Loucy (cell line): ENCODE measurements at regions not wholly inside any gene's neighbourhood (a gene's known extent, or its start where the extent isn't known, plus 50 kb on each side); places are given as distances from the start of the nearest gene placed in this dataset.

Experiments used
- H2AFZ ChIP-seq: fragments of 200-600 bp; sonication (generic); 2 replicates; pipeline ENCODE4 v1.6.0; 2016; ENCODE audit warnings: antibody characterized with exemption, mild to moderate bottlenecking, low read length, moderate library complexity
- H3F3A ChIP-seq: fragments of 200-600 bp; 2 replicates; pipeline ENCODE4 v1.6.0; 2016; ENCODE audit warnings: antibody characterized with exemption, low read depth, mild to moderate bottlenecking
- H3K27me3 ChIP-seq: fragments of 200-600 bp; sonication (generic); 2 replicates; pipeline ENCODE4 v1.6.1; 2014; ENCODE audit warnings: low read length, mild to moderate bottlenecking; ENCODE audit not compliant: insufficient read depth, poor library complexity, severe bottlenecking
- H3K36me3 ChIP-seq: fragments of 200-600 bp; sonication (generic); 2 replicates; pipeline ENCODE4 v1.6.1; 2016; ENCODE audit warnings: low read length; ENCODE audit not compliant: insufficient read depth
- H3K4me1 ChIP-seq: fragments of 200-600 bp; sonication (generic); 2 replicates; pipeline ENCODE4 v1.5.1; 2014; ENCODE audit warnings: low read length, mild to moderate bottlenecking; ENCODE audit not compliant: insufficient read depth, poor library complexity, severe bottlenecking
- H3K4me2 ChIP-seq: fragments of 200-600 bp; sonication (generic); 2 replicates; pipeline ENCODE4 v1.6.0; 2014; ENCODE audit warnings: antibody characterized with exemption, low read length, low read depth, mild to moderate bottlenecking; ENCODE audit not compliant: poor library complexity, severe bottlenecking
- H3K4me3 ChIP-seq: fragments of 200-600 bp; sonication (generic); 2 replicates; pipeline ENCODE4 v1.5.1; 2014; ENCODE audit warnings: low read length, mild to moderate bottlenecking, mixed read lengths; ENCODE audit not compliant: poor library complexity, severe bottlenecking
- H3K79me2 ChIP-seq: fragments of 200-600 bp; sonication (generic); 2 replicates; pipeline ENCODE4 v1.6.1; 2014; ENCODE audit warnings: low read length; ENCODE audit not compliant: insufficient read depth
- H3K9ac ChIP-seq: fragments of 200-600 bp; sonication (generic); 2 replicates; pipeline ENCODE4 v1.6.0; 2014; ENCODE audit warnings: mild to moderate bottlenecking, low read depth, low read length, moderate library complexity; ENCODE audit not compliant: poor library complexity, severe bottlenecking
- H3K9me2 ChIP-seq: fragments of 200-600 bp; sonication (generic); replicated peaks from 2 replicates; pipeline ENCODE4 v1.6.1; 2016; ENCODE audit warnings: low read depth, low read length, mixed read lengths
- H3K9me3 ChIP-seq: fragments of 200-600 bp; sonication (generic); 2 replicates; pipeline ENCODE4 v1.6.1; 2014; ENCODE audit warnings: mild to moderate bottlenecking, antibody characterized with exemption, low read length, low read depth; ENCODE audit not compliant: insufficient read depth
- H4K20me1 ChIP-seq: fragments of 200-600 bp; sonication (generic); 2 replicates; pipeline ENCODE4 v1.6.0; 2014; ENCODE audit warnings: antibody characterized with exemption, low read length, mild to moderate bottlenecking; ENCODE audit not compliant: insufficient read depth, poor library complexity, severe bottlenecking
- CTCF ChIP-seq: fragments of 200-600 bp; sonication (generic); conservative IDR thresholded peaks from 2 replicates; pipeline ENCODE4 v1.5.1; 2014; ENCODE audit warnings: mild to moderate bottlenecking, antibody characterized with exemption, low read length
- EZH2phosphoT487 ChIP-seq: fragments of 200-600 bp; IDR thresholded peaks from 2 replicates; pipeline ENCODE4 v1.6.1; 2018; ENCODE audit warnings: antibody characterized with exemption, mild to moderate bottlenecking, moderate library complexity, borderline replicate concordance

- no peak overlapping the region for H3K4me2 ChIP-seq
- H3K36me3 ChIP-seq = no peaks in the 10 kb centered on the region
- H3F3A ChIP-seq = no peaks in the 10 kb centered on the region
- H3K9ac ChIP-seq = no peak overlapping the region
- no peaks in the 10 kb centered on the region for H3K27me3 ChIP-seq
- H3K9me2 ChIP-seq = no peaks in the 10 kb centered on the region
- H3K4me1 ChIP-seq = no peaks in the 10 kb centered on the region
- H3K4me3 ChIP-seq = no peak overlapping the region
- no peaks in the 10 kb centered on the region for H3K9me3 ChIP-seq
- H2AFZ ChIP-seq = no peak overlapping the region
- no peaks in the 10 kb centered on the region for H4K20me1 ChIP-seq
- TF ChIP-seq CTCF (no peak), EZH2phosphoT487 (no peak)
- no peaks in the 10 kb centered on the region for H3K79me2 ChIP-seq
These were observed 492.9 kb downstream of the CCDC171 start for GRCh38 chr9:16045651-16046280.

- Histone ChIP-seq H3K9me2 (no peaks in the 10 kb centered on the region), H3K79me2 (no peaks in the 10 kb centered on the region), H3K4me2 (no peak overlapping the region), H2AFZ (no peak overlapping the region), H3K27me3 (no peaks in the 10 kb centered on the region), H3F3A (no peaks in the 10 kb centered on the region), H3K9me3 (no peaks in the 10 kb centered on the region), H3K9ac (no peak overlapping the region), H3K36me3 (no peaks in the 10 kb centered on the region), H3K4me1 (no peaks in the 10 kb centered on the region), H3K4me3 (no peak overlapping the region), H4K20me1 (no peaks in the 10 kb centered on the region)
- TF ChIP-seq CTCF (no peak), EZH2phosphoT487 (no peak)
These were observed 493.9 kb downstream of the CCDC171 start for GRCh38 chr9:16046713-16047112.

GRCh38 chr9:16048129-16048528 is 495.3 kb downstream of the CCDC171 start:
- no peaks in the 10 kb centered on the region for H3K9me3 ChIP-seq
- H3K9me2 ChIP-seq = no peaks in the 10 kb centered on the region
- no peak overlapping the region for H3K4me3 ChIP-seq
- H3F3A ChIP-seq = no peaks in the 10 kb centered on the region
- H2AFZ ChIP-seq = no peak overlapping the region
- H3K27me3 ChIP-seq = no peaks in the 10 kb centered on the region
- H4K20me1 ChIP-seq = no peaks in the 10 kb centered on the region
- no peaks in the 10 kb centered on the region for H3K4me1 ChIP-seq
- H3K9ac ChIP-seq = no peak overlapping the region
- no peak overlapping the region for H3K4me2 ChIP-seq
- no peaks in the 10 kb centered on the region for H3K36me3 ChIP-seq
- no peaks in the 10 kb centered on the region for H3K79me2 ChIP-seq
- TF ChIP-seq CTCF = no peak
- TF ChIP-seq EZH2phosphoT487 = no peak
